ENCODE measurements at regions not wholly inside any gene's neighbourhood (a gene's known extent, or its start where the extent isn't known, plus 50 kb on each side); places are given as distances from the start of the nearest gene placed in this dataset.

- intact Hi-C loops (cut with micrococcal nuclease; ENCODE audit: unreplicated experiment), result no loop called here
Observed at GRCh38 chr2:122366427-122366826, 611.0 kb downstream of the TSN start.

GRCh38 chr2:122366969-122367645, 611.7 kb downstream of the TSN start:
- peaks cover 15% of the 10 kb centered on the region; the same call in 1 of the 2 replicates for H3K27me3 ChIP-seq (ENCODE audit: insufficient read depth, low read depth)
- H2AFZ ChIP-seq, result no peak overlapping the region
- BruUV-seq (replicated peaks), result no TSS peak
- no peaks in the 10 kb centered on the region for H3K36me3 ChIP-seq (ENCODE audit: low read depth)
- H3K4me1 ChIP-seq (replicated peaks; ENCODE audit: insufficient read depth), result no peaks in the 10 kb centered on the region
- no peak for DNase-seq
- H3K79me2 ChIP-seq (ENCODE audit: low read depth), result no peaks in the 10 kb centered on the region
- ChIA-PET POLR2A (ENCODE audit: unreplicated experiment) (no interaction called here), CTCF (no interaction called here)
- TF ChIP-seq CTCF (conservative IDR thresholded peaks at IDR 0.05) (no peak), EZH2 (IDR thresholded peaks at IDR 0.05; ENCODE audit: low read depth) (no peak)
- no peak overlapping the region for H3K4me2 ChIP-seq
- no peaks in the 10 kb centered on the region for H3F3A ChIP-seq (ENCODE audit: insufficient read depth, low read depth)
- H3K4me3 ChIP-seq, result no peak overlapping the region
- no peaks in the 10 kb centered on the region for H4K20me1 ChIP-seq (ENCODE audit: insufficient read depth)
- no peak overlapping the region for H3K27ac ChIP-seq
- no peaks in the 10 kb centered on the region for H3K9me3 ChIP-seq (ENCODE audit: insufficient read depth, low read depth)
- intact Hi-C loops (cut with micrococcal nuclease; ENCODE audit: unreplicated experiment), result no loop called here
- H3K9me2 ChIP-seq (ENCODE audit: insufficient read depth), result no peaks in the 10 kb centered on the region

More at GRCh38 chr2:122366427-122366826, 611.0 kb downstream of the TSN start:
- ChIA-PET POLR2A (ENCODE audit: unreplicated experiment) (no interaction called here), CTCF (no interaction called here)
- no peaks in the 10 kb centered on the region for H3K4me1 ChIP-seq (replicated peaks; ENCODE audit: insufficient read depth)
- H3K9me3 ChIP-seq (ENCODE audit: insufficient read depth, low read depth), result no peaks in the 10 kb centered on the region
- H3K79me2 ChIP-seq (ENCODE audit: low read depth), result no peaks in the 10 kb centered on the region
- no peak overlapping the region for H3K4me3 ChIP-seq
- H4K20me1 ChIP-seq (ENCODE audit: insufficient read depth), result no peaks in the 10 kb centered on the region
- TF ChIP-seq EZH2 (IDR thresholded peaks at IDR 0.05; ENCODE audit: low read depth) (no peak), CTCF (conservative IDR thresholded peaks at IDR 0.05) (no peak)
- peaks cover 15% of the 10 kb centered on the region; the same call in 1 of the 2 replicates for H3K27me3 ChIP-seq (ENCODE audit: insufficient read depth, low read depth)
- DNase-seq, result no peak
- H2AFZ ChIP-seq, result no peak overlapping the region
- no peaks in the 10 kb centered on the region for H3F3A ChIP-seq (ENCODE audit: insufficient read depth, low read depth)
- no peaks in the 10 kb centered on the region for H3K36me3 ChIP-seq (ENCODE audit: low read depth)
- H3K4me2 ChIP-seq, result no peak overlapping the region
- BruUV-seq (replicated peaks), result no TSS peak
- H3K9me2 ChIP-seq (ENCODE audit: insufficient read depth), result no peaks in the 10 kb centered on the region
- H3K27ac ChIP-seq, result no peak overlapping the region

GRCh38 chr2:122367646-122368010, 612.2 kb downstream of the TSN start:
- no peak for DNase-seq
- H2AFZ ChIP-seq, result no peak overlapping the region
- BruUV-seq (replicated peaks), result no TSS peak
- H3K27me3 ChIP-seq (ENCODE audit: insufficient read depth, low read depth), result peaks cover 12% of the 10 kb centered on the region; the same call in 1 of the 2 replicates
- no peak overlapping the region for H3K4me3 ChIP-seq
- no peak overlapping the region for H3K27ac ChIP-seq
- H3F3A ChIP-seq (ENCODE audit: insufficient read depth, low read depth), result no peaks in the 10 kb centered on the region
- CTCF ChIA-PET, result no interaction called here
- no peak for TF ChIP-seq CTCF (conservative IDR thresholded peaks at IDR 0.05)
- TF ChIP-seq EZH2 (IDR thresholded peaks at IDR 0.05; ENCODE audit: low read depth), result no peak
- no peaks in the 10 kb centered on the region for H4K20me1 ChIP-seq (ENCODE audit: insufficient read depth)
- no peaks in the 10 kb centered on the region for H3K4me1 ChIP-seq (replicated peaks; ENCODE audit: insufficient read depth)
- H3K9me3 ChIP-seq (ENCODE audit: insufficient read depth, low read depth), result no peaks in the 10 kb centered on the region
- H3K36me3 ChIP-seq (ENCODE audit: low read depth), result no peaks in the 10 kb centered on the region
- no peak overlapping the region for H3K4me2 ChIP-seq
- POLR2A ChIA-PET (ENCODE audit: unreplicated experiment), result no interaction called here
- no peaks in the 10 kb centered on the region for H3K9me2 ChIP-seq (ENCODE audit: insufficient read depth)
- intact Hi-C loops (cut with micrococcal nuclease; ENCODE audit: unreplicated experiment), result no loop called here
- no peaks in the 10 kb centered on the region for H3K79me2 ChIP-seq (ENCODE audit: low read depth)

Measured in PC-9 (cell line).